HAP-1 (cell line): ENCODE measurements at regions not wholly inside any gene's neighbourhood (a gene's known extent, or its start where the extent isn't known, plus 50 kb on each side); places are given as distances from the start of the nearest gene placed in this dataset.

Experiments
- DNase-seq, 2 experiments: peaks; one replicate each; pipeline ENCODE4 v3.0.0-alpha.2; 2016 to 2020; ENCODE audit warnings: low spot score in 2 of 2
- H3K27me3 ChIP-seq: fragments of 250-450 bp; sonication (Bioruptor Pico); 2 replicates; pipeline ENCODE4 v1.5.1; 2020; ENCODE audit warnings: low read depth, mild to moderate bottlenecking, moderate library complexity
- H3K36me3 ChIP-seq: fragments of 250-450 bp; sonication (Bioruptor Pico); replicated peaks from 2 replicates; pipeline ENCODE4 v1.5.1; 2020; ENCODE audit warnings: mild to moderate bottlenecking
- H3K4me1 ChIP-seq: fragments of 250-450 bp; sonication (Bioruptor Pico); 2 replicates; pipeline ENCODE4 v1.5.1; 2020; ENCODE audit warnings: mild to moderate bottlenecking
- H3K4me3 ChIP-seq: fragments of 250-450 bp; sonication (Bioruptor Pico); 2 replicates; pipeline ENCODE4 v1.5.1; 2020; ENCODE audit warnings: mild to moderate bottlenecking, moderate library complexity
- H3K9me3 ChIP-seq: fragments of 250-450 bp; sonication (Bioruptor Pico); 2 replicates; pipeline ENCODE4 v1.5.1; 2020; ENCODE audit warnings: mild to moderate bottlenecking, moderate library complexity
- in situ Hi-C: fragments of 300-500 bp; cut with MboI; formaldehyde crosslinking; loops from 3 replicates; pipeline ENCODE4 v1.14.3; 2020; ENCODE audit warnings: low sequenced_read_pairs, inconsistent platforms, mixed read lengths

DNA sequence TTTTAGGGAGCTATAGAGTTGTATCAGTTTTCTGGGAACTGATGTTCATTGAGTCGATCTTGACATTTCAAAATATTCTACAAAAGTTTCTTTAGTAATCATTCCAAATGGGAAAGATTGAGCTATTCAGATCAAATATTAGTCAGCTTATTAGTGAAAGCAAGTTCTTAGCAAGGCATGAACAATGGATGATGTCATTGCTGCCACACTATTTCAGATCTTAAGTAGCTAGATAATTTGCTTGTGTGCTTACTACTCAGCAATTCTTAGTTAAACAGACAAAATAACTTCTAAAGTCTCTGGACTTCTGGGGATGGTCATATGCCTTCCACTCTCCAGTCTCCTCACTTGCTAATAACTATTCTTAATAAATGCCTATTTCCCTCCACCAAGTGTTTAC, 69.0 kb upstream of the CDH8 start:
- H3K4me1 ChIP-seq, result no peaks in the 10 kb centered on the region
- no peaks in the 10 kb centered on the region for H3K36me3 ChIP-seq
- H3K27me3 ChIP-seq, result no peaks in the 10 kb centered on the region; the same call in 1 of the 2 replicates
- H3K4me3 ChIP-seq, result no peak overlapping the region
- no peak for DNase-seq
- no peaks in the 10 kb centered on the region for H3K9me3 ChIP-seq
- in situ Hi-C loops, result no loop called here

DNA sequence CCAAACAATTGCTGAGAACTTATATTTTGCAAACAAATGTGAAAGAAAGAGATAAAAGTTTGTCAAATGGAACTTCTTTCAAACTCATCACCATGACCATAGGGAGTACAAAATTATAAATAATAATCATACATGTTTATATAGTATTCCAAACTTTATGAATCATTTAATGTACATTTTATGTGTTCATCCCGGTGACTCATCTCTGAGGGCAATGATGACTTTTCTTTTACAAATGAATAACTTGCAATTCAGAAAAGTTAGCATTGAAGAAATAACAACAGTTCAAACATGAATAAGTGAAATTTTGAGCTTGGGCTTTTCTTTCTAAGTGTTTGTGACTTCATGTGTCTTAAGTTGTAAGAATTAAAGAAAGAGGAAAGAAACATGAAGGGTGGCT, 66.3 kb upstream of the CDH8 start:
- no peak for DNase-seq
- in situ Hi-C loops, result no loop called here
- Histone ChIP-seq H3K4me3 (no peak overlapping the region), H3K36me3 (no peaks in the 10 kb centered on the region), H3K9me3 (no peaks in the 10 kb centered on the region), H3K4me1 (no peaks in the 10 kb centered on the region), H3K27me3 (no peaks in the 10 kb centered on the region; the same call in 1 of the 2 replicates)

GRCh38 chr16:62100651-62101050, 64.4 kb upstream of the CDH8 start:
- H3K36me3 ChIP-seq, result no peaks in the 10 kb centered on the region
- H3K4me1 ChIP-seq, result no peaks in the 10 kb centered on the region
- H3K9me3 ChIP-seq, result no peaks in the 10 kb centered on the region
- H3K4me3 ChIP-seq, result no peak overlapping the region
- in situ Hi-C loops, result no loop called here
- no peaks in the 10 kb centered on the region for H3K27me3 ChIP-seq
- DNase-seq, result no peak

- in situ Hi-C loops, result no loop called here
- Histone ChIP-seq H3K4me1 (no peaks in the 10 kb centered on the region), H3K36me3 (no peaks in the 10 kb centered on the region), H3K27me3 (peaks cover 4% of the 10 kb centered on the region; the same call in 1 of the 2 replicates), H3K4me3 (no peak overlapping the region), H3K9me3 (no peaks in the 10 kb centered on the region)
- no peak for DNase-seq
Measured at GRCh38 chr16:62089715-62090114, 53.5 kb upstream of the CDH8 start.

DNA sequence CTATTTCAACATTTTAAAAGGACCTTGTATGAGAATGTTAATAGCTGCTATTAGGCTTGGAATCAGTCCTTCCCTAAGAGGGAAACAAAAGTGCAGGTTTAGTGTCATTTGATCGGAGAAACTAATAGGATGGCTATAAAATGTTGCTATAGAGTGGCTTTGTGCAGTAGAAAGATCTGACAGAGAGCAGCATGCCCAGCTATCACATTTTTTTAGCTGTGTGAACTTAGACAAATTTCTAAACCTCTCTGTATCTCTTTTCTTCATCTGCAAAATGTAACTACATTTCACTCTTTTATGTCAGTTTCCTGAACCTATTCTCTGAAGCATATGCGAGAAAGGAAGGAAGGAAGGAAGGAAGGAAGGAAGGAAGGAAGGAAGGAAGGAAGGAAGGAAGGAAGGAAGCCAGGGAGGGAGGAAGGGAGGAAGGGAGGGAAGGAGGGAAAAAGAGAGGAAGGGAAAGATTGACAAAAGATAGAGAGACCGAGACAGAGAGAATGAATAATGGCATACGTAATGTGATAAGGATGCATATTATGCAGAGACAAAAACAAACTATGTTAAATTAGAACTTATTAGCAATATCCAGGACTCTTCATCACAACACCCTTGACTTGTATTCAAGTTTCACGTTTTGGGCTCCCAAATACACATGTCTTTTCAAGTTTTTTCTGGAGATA, 52.6 kb upstream of the CDH8 start:
- in situ Hi-C loops, result no loop called here
- Histone ChIP-seq H3K36me3 (no peaks in the 10 kb centered on the region), H3K4me3 (no peak overlapping the region), H3K27me3 (peaks cover 4% of the 10 kb centered on the region; the same call in 1 of the 2 replicates), H3K4me1 (no peaks in the 10 kb centered on the region), H3K9me3 (no peaks in the 10 kb centered on the region)
- no peak for DNase-seq
